Spleen (tissue), 7 donors: ENCODE measurements at regions not wholly inside any gene's neighbourhood (a gene's known extent, or its start where the extent isn't known, plus 50 kb on each side); places are given as distances from the start of the nearest gene placed in this dataset.

Experiments used
- POLR2A ChIP-seq, 3 donors: fragments of 450-650 bp; IDR thresholded peaks; one replicate each; pipeline ENCODE4 v1.5.1; 2017; ENCODE audit warnings: antibody characterized with exemption in 3 of 3, mild to moderate bottlenecking in 1 of 3
- TF ChIP-seq, protein P1 (sequence below), 11 experiments: fragments of 200-600 bp in 7 of 11; fragments of 450-650 bp in 4 of 11; sonication (generic) in 4 of 11; IDR thresholded peaks in 8 of 11; conservative IDR thresholded peaks in 3 of 11; 1 replicate in 7 of 11; 2 replicates in 4 of 11; pipeline versions ENCODE4 v1.4.0 to v1.8.0; 2016 to 2021; ENCODE audit warnings: antibody characterized with exemption in 11 of 11, inconsistent platforms in 4 of 11, mild to moderate bottlenecking in 1 of 11
- donor health status: DM: no; HTN: no; CAD: no; lungs with moderate emphysema.
- donor health status: DM: no; HTN: no; CAD: no.
- donor health status: DM: no; HTN: no; CAD: no.

DNA sequence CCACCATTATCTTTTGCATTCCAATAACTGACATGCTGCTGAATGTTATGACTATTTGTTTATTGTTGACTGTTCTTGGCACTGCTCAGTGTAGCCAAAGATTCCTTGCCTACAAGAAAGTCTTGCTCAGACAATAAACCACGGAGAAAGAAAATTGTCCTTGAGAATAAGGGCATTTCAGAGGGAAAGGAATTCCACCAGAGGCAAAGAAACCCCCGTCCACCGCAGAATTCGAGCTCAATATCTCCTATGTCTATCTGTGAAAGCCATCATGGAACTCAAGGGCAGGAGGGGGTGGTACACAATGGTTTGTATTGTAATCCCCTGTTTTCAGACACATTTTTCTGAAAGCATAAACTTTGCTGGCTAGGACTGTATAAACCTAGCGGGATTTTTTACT, 70.3 kb upstream of the ADAMTS16 start:
- TF ChIP-seq, protein P1, sequence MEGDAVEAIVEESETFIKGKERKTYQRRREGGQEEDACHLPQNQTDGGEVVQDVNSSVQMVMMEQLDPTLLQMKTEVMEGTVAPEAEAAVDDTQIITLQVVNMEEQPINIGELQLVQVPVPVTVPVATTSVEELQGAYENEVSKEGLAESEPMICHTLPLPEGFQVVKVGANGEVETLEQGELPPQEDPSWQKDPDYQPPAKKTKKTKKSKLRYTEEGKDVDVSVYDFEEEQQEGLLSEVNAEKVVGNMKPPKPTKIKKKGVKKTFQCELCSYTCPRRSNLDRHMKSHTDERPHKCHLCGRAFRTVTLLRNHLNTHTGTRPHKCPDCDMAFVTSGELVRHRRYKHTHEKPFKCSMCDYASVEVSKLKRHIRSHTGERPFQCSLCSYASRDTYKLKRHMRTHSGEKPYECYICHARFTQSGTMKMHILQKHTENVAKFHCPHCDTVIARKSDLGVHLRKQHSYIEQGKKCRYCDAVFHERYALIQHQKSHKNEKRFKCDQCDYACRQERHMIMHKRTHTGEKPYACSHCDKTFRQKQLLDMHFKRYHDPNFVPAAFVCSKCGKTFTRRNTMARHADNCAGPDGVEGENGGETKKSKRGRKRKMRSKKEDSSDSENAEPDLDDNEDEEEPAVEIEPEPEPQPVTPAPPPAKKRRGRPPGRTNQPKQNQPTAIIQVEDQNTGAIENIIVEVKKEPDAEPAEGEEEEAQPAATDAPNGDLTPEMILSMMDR (IDR thresholded peaks at IDR 0.05 in 8 of 11, conservative IDR thresholded peaks at IDR 0.05 in 3 of 11): no peak
- TF ChIP-seq POLR2A (IDR thresholded peaks at IDR 0.05): no peak
